ENCODE measurements at regions not wholly inside any gene's neighbourhood (a gene's known extent, or its start where the extent isn't known, plus 50 kb on each side); places are given as distances from the start of the nearest gene placed in this dataset.

GRCh38 chr14:87045246-87045645 lies 947.7 kb downstream of the GALC start:
- TF ChIP-seq CTCF (IDR thresholded peaks at IDR 0.05; ENCODE audit: poor library complexity) (no peak), EZH2 (IDR thresholded peaks at IDR 0.05; ENCODE audit: borderline replicate concordance) (no peak)

Measured in hepatocyte (in vitro differentiated cells).